A172 (cell line): ENCODE measurements at regions not wholly inside any gene's neighbourhood (a gene's known extent, or its start where the extent isn't known, plus 50 kb on each side); places are given as distances from the start of the nearest gene placed in this dataset.

Experiments used
- DNase-seq: peaks from one replicate; pipeline ENCODE4 v3.0.0-alpha.2; 2015; ENCODE audit warnings: low spot score

- no peak for DNase-seq
Observed at GRCh38 chr14:78073028-78073427, 97.1 kb upstream of the NRXN3 start.

GRCh38 chr14:78074561-78074960 lies 95.6 kb upstream of the NRXN3 start:
- DNase-seq, result no peak

DNA sequence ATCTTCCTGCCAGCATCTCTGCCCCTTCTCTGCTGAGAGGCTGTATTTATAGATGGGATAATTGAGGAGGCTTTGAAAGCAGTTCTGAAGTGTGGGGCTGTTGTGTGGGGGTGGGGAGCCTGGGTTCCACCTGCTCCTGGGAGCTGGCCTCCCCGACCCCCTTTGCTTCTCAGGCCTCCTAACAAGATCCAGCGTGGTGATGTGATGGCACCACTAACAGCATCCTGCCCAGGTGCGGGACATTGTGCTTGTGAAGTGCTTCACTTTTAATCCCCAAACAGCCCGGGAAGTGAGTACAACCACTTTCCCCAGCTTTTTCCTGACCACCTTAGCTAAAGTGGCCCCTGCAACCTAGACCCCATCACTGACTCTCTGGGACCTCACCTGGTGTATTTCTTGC lies 95.1 kb upstream of the NRXN3 start:
- DNase-seq, result no peak

DNA sequence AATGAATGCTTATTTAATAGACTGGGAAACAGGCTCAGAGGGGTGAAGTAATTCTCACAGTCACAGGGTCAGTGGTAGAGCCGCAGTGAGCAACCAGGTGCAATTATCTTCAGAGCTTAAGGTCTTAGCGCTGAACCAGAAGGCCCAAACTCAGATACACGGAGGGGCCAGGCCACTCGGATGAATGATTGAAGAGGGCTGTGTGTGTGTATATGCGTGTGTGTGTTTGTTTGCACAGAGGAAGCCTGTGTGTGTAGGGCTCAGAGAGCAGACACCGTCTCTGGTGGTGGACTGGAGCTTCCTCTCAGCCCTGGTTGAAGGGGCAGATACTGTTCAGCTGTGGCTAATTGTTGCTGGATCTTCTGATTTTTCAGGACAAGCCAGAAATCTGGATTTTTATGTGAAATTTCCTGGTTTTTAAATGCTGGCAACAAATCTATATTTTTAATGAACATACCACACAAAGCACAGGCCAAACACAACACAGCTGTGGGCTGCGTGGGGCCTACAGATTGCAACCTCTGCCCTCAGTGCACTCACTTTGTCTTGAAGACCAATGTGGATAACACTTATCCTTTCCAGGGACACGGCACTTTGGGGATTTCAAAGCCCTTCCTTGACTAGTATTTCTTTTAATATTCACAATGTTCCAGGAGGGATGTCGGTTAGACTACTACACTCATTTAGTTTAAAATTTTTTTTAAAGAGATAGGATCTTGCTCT lies 94.5 kb upstream of the NRXN3 start:
- DNase-seq, result no peak

DNA sequence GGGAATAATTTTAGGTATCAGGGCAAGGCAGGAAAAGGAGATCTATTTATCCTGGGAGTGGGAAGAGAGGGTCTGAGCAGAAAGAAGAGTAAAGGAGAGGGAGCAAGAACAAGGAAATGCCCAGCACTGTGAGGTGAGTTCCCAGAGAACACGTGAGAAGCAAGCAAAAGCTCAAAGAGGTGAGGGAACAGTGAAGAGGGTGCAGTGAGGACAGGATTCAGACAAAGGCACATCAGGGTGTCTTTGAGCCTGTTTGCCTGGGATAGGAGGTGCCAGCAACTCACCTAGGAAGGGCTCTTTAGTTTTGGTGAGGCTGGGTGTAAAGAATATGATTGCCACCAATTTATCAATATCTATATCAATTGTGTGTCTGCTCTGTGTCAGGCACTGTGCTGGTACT lies 88.9 kb upstream of the NRXN3 start:
- DNase-seq, result no peak

- DNase-seq, result no peak
Observed at GRCh38 chr14:78083837-78084236, 86.3 kb upstream of the NRXN3 start.

DNA sequence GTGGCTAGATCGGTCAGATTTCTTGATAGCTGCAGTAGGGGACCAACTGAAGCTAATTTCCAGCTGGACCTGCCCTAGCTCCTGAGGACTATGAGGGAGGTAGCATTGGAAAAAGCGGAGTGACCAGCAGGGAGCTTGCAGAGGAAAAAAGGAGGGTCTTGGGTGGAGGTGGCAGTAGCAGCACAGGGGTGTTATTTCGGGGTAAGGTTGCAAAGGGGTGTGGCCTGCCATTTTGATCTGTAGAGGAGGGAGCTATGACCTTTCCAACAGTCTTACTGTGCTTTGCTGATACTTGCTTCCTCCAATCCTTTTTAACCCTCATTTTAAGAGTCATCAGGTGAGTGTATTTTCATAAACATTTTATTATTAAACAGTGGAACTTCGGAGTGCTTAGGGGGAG lies 83.8 kb upstream of the NRXN3 start:
- DNase-seq, result no peak

DNA sequence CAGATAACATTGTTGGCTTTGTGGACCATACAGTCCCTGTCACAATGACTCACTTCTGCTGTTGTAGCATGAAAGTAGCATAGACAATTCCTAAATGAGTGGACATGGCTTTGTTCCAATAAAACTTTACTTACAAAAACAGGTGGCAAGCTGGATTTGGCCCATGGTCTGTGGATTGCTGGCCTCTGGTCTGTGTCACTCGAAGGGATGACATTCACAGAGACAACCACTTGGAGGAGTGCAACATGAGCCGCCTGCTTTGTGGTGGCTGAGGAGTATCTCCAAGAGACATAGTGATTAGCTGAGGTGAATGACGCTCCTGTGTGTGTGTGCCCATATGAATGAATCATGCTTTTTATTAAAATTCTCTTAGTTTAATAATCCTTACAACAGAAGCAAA lies 81.3 kb upstream of the NRXN3 start:
- DNase-seq, result no peak

- DNase-seq, result no peak
Observed at GRCh38 chr14:78090864-78091263, 79.3 kb upstream of the NRXN3 start.

DNA sequence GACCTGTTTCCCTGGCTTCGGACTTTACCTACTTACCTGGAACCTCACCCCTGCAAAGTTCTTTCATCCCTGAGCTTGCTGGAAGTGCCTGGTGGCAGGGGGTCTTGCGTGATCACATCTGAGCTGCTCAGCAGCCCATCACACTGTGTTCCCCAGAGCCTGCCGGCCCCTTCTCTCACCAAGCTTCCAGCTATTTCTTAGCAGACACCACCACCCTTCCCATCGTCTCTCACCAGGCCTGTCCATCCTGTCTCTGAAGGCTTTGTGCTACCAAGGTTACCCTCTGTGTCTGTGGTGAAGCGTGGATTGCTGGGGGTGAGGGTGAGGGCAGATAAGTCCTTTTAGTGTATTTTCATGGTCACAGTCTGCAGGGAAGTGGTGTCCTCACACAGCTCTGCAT lies 78.8 kb upstream of the NRXN3 start:
- DNase-seq, result no peak

- DNase-seq, result no peak
Observed at GRCh38 chr14:78092040-78092439, 78.1 kb upstream of the NRXN3 start.

DNA sequence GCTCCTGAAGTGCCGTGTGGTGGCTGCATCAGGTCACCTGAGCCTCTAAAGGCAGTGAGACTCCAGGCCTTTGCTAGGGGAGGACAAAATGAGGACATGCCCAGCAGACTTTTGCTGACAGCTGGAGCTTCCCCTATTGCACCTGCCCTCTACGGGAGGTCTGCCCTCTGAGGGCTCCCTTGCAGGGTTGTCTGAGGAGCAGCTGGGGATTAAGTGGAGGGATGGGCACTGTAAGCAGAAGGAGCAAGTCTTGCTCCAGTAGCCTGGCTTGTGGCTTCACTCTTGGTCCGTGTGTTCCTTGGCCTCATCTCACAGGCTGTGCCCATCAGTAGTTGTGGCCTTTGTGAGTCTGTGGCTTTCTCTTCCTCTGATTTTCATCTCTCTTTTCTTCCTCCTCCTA lies 66.9 kb upstream of the NRXN3 start:
- no peak for DNase-seq

DNA sequence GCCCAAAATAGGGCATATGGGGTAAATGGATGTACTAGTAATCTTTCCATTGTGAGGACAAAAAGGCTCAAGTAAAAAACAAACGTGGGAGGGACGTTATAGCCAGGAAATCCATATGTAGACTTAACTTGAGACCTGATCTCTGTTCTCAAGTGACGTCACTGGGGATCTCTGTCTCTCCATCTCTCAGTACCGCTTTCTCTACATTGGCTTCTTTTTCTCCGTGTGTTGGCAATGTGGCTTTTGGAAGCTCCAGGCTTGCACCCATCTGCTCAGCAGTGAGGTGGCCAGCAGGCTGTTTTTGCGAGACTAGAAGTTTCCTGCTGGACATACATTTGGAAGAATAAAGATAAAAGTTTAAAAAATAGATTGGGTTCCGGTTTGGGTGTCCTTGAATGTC lies 66.0 kb upstream of the NRXN3 start:
- no peak for DNase-seq

DNA sequence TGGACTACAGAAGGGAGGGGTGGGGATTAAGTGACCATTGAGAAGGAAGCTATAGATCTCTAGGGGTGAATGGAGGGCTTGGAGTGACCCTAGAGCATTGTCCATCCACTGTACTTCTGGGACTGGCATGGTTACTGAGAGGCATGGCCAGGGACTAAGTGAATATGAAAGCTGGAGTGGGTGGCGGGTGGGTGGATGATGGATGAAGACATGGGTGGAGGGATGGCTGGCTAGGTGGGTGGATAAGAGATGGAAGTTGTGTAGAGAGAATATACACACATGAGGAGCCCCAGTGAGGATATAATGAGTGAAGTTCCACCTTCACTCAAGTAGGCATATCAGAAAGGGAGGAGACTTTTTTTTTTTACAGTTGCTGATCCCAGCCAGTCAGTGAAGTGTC lies 65.5 kb upstream of the NRXN3 start:
- no peak for DNase-seq

DNA sequence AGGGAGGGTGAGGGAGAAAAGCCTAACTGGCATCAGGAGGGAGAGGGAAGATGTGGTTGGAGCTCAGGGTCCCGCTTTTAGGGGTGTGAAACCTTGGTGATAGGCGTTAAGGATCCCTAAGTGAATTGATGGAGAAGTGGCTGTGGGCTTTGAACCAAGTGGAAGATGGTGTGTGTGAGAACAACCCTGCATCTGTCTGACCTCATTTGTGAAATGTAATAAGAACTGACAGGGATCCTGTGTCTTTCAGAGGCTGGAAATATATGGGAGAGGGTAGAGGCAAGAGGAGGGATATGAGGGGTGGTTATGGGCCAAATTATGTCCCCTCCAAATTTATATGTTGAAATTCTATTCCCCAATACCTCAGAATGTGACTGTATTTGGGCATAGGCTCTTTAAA lies 63.8 kb upstream of the NRXN3 start:
- DNase-seq, result no peak

GRCh38 chr14:78107166-78107565 lies 63.0 kb upstream of the NRXN3 start:
- DNase-seq, result no peak

GRCh38 chr14:78119440-78119839 lies 50.7 kb upstream of the NRXN3 start:
- no peak for DNase-seq
